Posterior vena cava (tissue), 2 donors: ENCODE measurements at regions not wholly inside any gene's neighbourhood (a gene's known extent, or its start where the extent isn't known, plus 50 kb on each side); places are given as distances from the start of the nearest gene placed in this dataset.
"Not testable (repeated sequence)": the region's sequence is repeated elsewhere in the genome, so short reads cannot be mapped to it uniquely, and the experiment has no call there.

Experiments
- DNase-seq: peaks from one replicate; pipeline ENCODE4 v3.0.0-alpha.2; 2020; ENCODE audit warnings: low spot score
- intact Hi-C, 2 donors: fragments of 100-400 bp; cut with DNase I; formaldehyde crosslinking; loops; one replicate each; pipeline versions ENCODE4 v1.14.1 to v1.14.2; 2022 to 2023
- donor health status: DM: yes; HTN: yes; CAD: no.
- donor health status: DM: yes; HTN: yes; CAD: no.

DNA sequence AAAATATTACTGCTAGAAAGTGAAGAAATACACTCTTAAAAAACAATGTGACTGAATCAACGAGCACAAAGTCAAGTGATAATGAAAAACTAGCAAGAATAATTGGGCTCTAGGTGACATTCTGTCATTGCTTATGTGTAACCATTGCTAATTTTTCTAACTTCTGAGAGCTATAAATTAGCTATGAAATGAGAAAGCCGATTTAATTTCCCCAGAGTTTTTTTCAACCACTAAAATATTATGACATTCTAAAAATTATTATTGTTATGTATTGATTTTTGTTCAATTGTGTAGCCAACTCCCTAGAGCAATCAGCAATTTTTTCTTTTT, 458.6 kb upstream of the ATXN8OS start:
- intact Hi-C loops = no loop called here
- no peak for DNase-seq

GRCh38 chr13:69648340-69649062, 459.1 kb upstream of the ATXN8OS start:
- intact Hi-C loops = no loop called here
- DNase-seq = no peak

- DNase-seq = no peak
- intact Hi-C loops = no loop called here
Observed at GRCh38 chr13:69644447-69644846, 463.2 kb upstream of the ATXN8OS start.

- intact Hi-C loops = no loop called here
Observed at GRCh38 chr13:69641773-69642172, 465.9 kb upstream of the ATXN8OS start.

GRCh38 chr13:69633044-69633443, 474.6 kb upstream of the ATXN8OS start:
- DNase-seq = no peak
- intact Hi-C loops = no loop called here

More at GRCh38 chr13:69641773-69642172, 465.9 kb upstream of the ATXN8OS start:
- no peak for DNase-seq

DNA sequence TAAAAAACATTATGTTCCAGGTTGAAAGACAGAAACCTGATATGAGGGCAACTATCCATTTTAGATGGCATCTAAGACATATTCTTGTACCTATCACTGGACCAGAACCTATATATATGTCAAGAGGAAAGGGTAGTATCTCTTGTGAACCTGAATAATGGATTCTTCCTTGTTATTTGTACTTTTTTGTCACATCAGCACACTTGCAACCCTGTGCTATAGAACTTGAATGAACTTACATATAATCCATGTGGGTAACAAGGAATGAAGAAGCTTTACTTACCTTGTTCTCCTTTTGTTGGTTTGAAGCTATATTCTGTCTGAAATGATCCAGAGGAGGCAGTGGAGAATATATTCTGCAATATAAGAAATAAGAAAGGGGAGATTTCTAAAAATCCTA, 483.7 kb upstream of the ATXN8OS start:
- DNase-seq = no peak
- intact Hi-C loops = no loop called here

DNA sequence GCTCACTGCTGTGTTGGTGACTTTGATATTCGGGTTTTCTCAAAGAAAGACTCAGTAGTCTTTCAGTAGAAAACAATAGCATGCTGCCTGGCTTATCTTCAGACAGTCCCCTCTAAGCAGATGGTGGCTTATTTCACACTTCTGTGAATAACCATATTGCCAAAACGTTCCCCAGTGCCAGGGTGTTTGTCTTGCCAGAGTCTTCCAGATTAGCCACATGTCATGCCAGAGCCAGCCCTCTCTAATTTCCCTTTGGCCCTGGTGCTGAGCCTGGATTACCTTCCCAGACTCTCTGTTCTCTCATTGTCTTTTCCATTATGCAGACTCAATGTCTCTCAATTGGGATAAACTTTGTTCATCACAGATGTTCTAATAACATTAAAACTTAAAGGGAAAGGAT, 488.0 kb upstream of the ATXN8OS start:
- no peak for DNase-seq
- intact Hi-C loops = no loop called here

DNA sequence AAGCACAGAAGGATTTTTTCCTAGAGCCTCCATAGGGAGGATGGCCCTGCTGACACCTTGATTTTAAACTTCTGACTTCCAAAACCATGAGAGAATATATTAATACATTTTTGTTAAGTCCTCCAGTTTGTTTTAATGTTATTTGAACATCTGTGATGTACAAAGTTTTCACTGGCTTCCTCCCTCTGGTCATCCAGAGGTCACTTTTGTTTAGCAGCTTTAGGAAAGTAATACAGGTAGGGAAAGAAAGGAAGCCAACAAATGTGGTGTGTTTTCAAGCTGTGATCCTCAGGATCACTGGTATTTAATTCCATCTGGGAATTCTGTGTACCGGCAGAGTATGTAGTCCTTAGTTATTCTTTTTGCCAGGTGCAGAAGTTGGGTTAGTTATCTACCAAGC, 488.8 kb upstream of the ATXN8OS start:
- DNase-seq = no peak
- intact Hi-C loops = no loop called here

- intact Hi-C loops = no loop called here
Observed at GRCh38 chr13:69618393-69618792, 489.2 kb upstream of the ATXN8OS start.

DNA sequence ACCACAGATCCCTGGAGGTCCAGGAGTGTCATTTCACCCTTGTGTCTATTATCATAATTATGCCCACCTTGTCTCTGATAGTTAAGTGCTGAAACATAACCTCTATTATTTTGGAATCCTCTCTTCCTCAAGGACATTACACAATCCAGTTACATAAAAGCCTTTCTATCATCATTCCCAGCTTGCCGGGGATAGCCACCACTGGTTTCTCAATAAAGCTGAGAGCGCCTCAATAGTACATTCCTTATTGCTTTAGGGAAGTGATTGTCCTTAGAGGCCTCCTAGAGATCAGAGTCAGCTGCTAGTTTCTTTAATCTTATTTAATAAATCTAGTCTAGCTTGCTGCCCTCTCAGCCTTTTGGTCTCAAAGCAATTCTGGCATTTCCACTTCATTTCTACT, 490.0 kb upstream of the ATXN8OS start:
- intact Hi-C loops = no loop called here
- DNase-seq = no peak

More at GRCh38 chr13:69618393-69618792, 489.2 kb upstream of the ATXN8OS start:
- DNase-seq = no peak

DNA sequence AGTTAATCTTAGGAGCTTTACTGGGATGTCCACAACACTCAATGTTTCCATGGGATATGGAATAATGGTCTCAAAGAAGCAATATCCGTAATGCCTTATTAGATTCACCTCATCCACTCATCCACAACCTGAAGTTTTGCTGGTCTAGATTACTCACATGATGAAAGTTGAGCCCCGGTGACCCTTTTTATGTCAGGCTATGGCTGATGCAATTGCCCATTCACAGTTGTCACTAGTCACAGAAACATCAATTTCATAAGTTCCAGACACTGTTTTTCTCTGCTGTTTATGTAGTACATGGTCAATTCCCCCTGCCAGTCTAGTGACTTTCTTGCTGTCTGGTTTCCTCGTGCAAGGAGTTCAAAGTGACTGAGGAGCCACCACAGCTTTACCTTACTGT, 491.2 kb upstream of the ATXN8OS start:
- intact Hi-C loops = no loop called here
- no peak for DNase-seq

DNA sequence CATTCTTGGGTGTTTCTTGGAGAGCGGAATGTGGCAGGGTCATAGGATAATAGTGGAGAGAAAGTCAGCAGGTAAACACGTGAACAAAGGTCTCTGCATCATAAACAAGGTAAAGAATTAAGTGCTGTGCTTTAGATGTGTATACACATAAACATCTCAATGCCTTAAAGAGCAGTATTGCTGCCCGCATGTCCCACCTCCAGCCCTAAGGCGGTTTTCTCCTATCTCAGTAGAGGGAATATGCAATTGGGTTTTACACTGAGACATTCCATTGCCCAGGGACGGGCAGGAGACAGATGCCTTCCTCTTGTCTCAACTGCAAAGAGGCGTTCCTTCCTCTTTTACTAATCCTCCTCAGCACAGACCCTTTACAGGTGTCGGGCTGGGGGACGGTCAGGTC, 492.6 kb upstream of the ATXN8OS start:
- DNase-seq, intact Hi-C loops: not testable (repeated sequence)

DNA sequence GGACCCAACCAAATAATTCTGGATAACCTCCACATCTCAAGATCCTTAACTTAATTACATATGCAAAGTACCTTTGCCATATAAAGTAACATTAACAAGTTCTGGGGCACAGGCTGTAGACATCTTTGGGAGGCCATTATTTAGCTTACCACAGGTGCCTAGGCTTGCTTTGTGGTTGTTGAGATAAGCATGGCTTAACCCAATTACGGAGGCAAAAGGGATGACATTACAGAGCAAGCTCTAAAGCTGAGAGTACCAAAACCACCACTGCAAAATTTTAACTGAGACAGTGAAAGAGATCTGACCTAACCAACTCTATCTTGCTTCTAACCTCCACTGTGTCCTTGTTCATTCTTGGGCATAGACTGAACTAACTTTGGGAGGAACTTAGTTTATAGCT, 502.9 kb upstream of the ATXN8OS start:
- intact Hi-C loops = no loop called here
- DNase-seq = no peak

DNA sequence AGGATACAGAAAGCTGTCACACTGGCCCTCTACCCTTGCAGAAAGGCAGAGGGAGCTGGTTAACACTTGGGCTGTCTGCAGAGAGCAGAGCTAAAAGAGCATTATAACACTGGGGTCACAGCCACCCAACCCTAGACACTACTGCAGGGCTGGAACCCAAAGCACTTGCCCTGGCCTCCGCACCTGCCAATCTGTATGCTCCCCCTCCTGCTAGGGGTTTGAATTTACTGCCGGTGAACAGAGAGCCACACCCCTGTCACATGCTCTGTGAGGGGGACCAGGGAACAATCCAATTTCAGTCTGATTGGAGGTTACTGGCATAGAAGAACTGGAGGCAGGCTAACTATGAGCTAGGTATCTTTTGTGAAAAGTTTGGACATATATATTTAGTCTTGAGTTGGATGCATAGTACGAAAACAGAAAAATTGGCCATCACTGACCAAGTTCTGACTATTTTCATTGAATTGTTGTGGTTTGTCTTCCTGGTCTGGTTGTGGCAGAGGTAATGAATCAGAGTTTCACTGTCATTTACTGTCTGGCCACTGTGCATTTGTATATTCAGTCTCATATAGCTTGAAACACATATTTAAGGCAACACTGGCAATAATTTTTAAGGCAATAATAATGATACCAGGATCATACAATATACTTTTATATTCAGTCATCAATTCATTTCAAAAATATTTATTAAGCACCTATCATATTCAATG, 504.3 kb upstream of the ATXN8OS start:
- DNase-seq = no peak
- intact Hi-C loops = no loop called here

DNA sequence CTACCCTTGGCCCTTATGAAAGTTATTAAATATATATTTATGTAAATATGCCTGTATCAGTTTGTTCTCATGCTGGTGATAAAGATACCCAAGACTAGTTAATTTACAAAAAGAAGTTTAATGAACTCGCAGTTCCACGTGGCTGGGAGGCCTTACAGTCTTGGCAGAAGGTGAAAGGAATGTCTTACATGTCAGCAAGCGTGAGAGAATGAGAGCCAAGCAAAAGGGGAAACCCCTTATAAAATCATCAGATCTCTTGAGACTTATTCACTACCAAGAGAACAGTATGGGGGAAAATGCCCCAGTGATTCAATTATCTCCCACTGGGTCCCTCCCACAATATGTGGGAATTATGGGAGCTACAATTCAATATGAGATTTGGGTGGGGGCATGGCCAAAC, 506.0 kb upstream of the ATXN8OS start:
- intact Hi-C loops = no loop called here
- DNase-seq = no peak

DNA sequence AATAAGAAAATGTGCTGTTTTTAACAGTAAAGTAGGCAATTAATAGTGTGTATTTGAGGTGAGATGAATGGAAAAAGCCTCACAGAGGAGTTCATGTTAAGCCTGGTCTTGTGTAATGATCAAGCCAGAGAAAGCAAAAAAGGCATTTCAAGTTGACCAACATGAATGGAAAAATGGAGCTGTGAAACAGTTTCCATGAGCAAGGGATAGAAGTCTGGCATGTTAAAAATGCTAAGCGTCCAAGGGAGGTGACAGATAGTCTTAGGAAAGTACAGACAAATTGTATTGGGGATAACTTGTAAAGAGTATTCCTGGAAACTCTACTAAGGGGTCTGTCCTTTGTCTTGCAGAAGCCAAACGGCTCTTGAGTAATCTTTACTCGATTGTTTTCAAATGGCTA, 506.8 kb upstream of the ATXN8OS start:
- no peak for DNase-seq

GRCh38 chr13:69597088-69597487, 510.5 kb upstream of the ATXN8OS start:
- no peak for DNase-seq
- intact Hi-C loops = no loop called here

More for the DNA sequence above, 506.8 kb upstream of the ATXN8OS start:
- intact Hi-C loops = no loop called here

- DNase-seq = no peak
- intact Hi-C loops = no loop called here
Observed at GRCh38 chr13:69595181-69595580, 512.4 kb upstream of the ATXN8OS start.

DNA sequence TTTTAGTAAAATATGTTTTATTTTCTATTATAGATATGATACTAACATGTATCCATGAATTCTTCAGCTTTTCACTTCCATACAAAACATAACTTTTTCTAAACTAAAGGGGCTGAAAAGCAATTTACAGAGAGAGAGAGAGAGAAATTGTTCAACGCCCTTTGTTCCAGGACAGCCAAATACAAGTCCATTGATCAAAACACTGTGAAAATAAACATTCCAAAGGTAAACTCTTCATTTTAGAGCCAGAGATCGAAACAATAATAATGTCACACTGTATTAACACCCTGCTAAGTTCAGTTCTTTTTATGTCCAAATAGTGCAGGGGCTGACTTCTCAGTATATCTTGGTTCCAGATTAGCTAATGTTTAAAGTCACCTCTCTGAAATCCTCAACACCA, 516.2 kb upstream of the ATXN8OS start:
- no peak for DNase-seq
- intact Hi-C loops = no loop called here

DNA sequence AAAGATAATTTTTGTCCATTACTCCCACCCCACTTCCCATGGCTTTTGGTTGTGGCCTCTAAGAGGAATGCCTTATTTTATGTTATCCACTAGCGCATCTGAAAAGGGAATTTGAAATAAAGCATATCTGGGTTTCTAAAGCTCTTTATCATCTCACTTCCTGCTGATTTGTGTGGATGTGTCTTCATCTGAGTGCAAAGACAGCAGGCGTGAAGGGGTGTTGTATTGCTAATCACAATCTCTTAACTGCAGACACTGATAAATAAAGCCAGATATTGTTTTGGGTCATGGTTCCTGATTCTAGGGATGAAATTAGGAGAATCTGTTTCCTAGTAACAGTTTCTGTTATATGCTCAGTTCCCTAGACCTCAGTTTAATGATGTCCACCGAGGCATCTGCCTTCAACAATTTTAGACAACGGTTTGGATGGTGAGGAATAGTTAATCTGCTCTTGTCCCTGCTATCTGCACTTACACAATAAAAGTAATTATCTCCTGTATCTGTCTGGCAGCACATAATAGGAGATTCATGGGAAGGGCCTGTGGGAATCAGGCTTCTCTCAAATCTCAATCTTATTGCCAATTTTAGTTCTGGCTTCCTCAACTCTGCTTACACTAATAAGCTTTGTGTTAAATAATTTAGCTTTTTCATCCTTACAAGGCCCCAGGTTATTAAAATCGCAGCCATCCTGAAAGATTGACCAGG, 517.9 kb upstream of the ATXN8OS start:
- intact Hi-C loops = no loop called here
- DNase-seq = no peak

DNA sequence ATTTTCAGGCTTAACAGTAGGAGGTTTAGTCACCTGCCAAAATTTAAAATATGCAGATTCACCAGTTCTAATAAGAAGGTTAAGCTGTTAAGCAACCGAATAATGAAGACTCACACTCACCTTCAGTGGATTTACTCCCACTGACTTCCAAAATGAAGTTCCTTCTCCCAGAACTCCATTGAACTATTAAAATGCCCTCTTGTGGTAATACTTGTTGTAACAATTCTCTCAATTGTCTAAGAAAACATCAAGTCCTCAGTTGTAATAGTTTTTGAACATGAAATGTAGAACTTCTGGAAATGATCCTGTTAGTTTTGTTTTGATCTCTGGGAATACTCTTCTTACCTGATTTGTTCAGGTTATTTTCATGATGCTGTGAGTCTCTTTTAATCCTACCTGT, 522.0 kb upstream of the ATXN8OS start:
- intact Hi-C loops = no loop called here
- DNase-seq = no peak
